Loucy (cell line): ENCODE measurements at regions not wholly inside any gene's neighbourhood (a gene's known extent, or its start where the extent isn't known, plus 50 kb on each side); places are given as distances from the start of the nearest gene placed in this dataset.

Experiments used
- CTCF ChIP-seq: fragments of 200-600 bp; sonication (generic); conservative IDR thresholded peaks from 2 replicates; pipeline ENCODE4 v1.5.1; 2014; ENCODE audit warnings: mild to moderate bottlenecking, antibody characterized with exemption, low read length
- EZH2phosphoT487 ChIP-seq: fragments of 200-600 bp; IDR thresholded peaks from 2 replicates; pipeline ENCODE4 v1.6.1; 2018; ENCODE audit warnings: antibody characterized with exemption, mild to moderate bottlenecking, moderate library complexity, borderline replicate concordance

GRCh38 chr6:170042123-170042522 lies 248.8 kb downstream of the DLL1 start:
- TF ChIP-seq EZH2phosphoT487 (no peak), CTCF (no peak)
